ENCODE measurements at regions not wholly inside any gene's neighbourhood (a gene's known extent, or its start where the extent isn't known, plus 50 kb on each side); places are given as distances from the start of the nearest gene placed in this dataset.

DNA sequence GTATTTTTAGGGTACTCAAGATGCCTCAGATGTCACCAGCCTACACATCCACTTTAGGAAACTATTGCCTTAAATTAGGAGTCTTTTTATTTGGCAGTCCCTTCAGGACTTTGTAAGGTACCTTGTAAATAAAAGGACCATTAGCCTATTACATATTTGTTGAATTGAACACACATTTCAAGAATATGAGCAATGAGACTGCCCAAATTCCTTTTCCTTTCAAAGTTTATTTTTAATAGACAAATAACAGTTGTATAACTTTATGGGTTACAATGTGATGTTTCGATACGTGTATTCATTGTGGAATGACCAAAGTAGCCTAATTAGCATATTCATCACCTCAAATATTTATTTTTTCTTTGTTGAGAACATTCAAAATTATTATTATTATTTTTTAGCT lies 176.7 kb upstream of the PDZRN3 start:
- no peak for TF ChIP-seq EZH2phosphoT487 (IDR thresholded peaks at IDR 0.05; ENCODE audit: insufficient read depth, low read depth)
- TF ChIP-seq EZH2 (IDR thresholded peaks at IDR 0.05; ENCODE audit: insufficient read depth, poor library complexity, severe bottlenecking), result no peak

Measured in GM23248 (cell line).